IMR-90 (cell line): ENCODE measurements at regions not wholly inside any gene's neighbourhood (a gene's known extent, or its start where the extent isn't known, plus 50 kb on each side); places are given as distances from the start of the nearest gene placed in this dataset.

ENCODE experiments used
- ATAC-seq: fragments of 200-7000 bp; cut with Tn5 transposase; 2 replicates; pipeline ENCODE4 v1.9.1; 2020; ENCODE audit warnings: low read depth, mild to moderate bottlenecking, moderate library complexity
- BruUV-seq: library from RNA; stranded (reverse); fragments of 400-500 nt; replicated peaks from 2 replicates; lab custom pipeline; 2021; lab: Mats Ljungman, UMichigan
- CTCF ChIA-PET: fragments of 300-600 bp; formaldehyde crosslinking; extraction: SDS; loops from one replicate; lab custom pipeline; 2021; ENCODE audit warnings: antibody characterized with exemption; lab: Yijun Ruan, JAX
- POLR2A ChIA-PET: fragments of 300-600 bp; sonication (Branson Sonifier 250); formaldehyde crosslinking; loops from one replicate; lab custom pipeline; 2022; ENCODE audit warnings: antibody characterized with exemption; ENCODE audit not compliant: unreplicated experiment; lab: Charles Lee
- DNase-seq: peaks from one replicate; pipeline ENCODE4 v3.0.0; 2013
- H2AFZ ChIP-seq: replicated peaks from 2 replicates; pipeline ENCODE3; 2013; ENCODE audit warnings: low read length, mild to moderate bottlenecking; ENCODE audit not compliant: poor library complexity
- H2AK5ac ChIP-seq: 2 replicates; pipeline ENCODE4 v1.6.1; 2013; ENCODE audit warnings: low read depth, low read length, inconsistent platforms
- H2AK9ac ChIP-seq: replicated peaks from 2 replicates; pipeline ENCODE3; 2013; ENCODE audit warnings: mild to moderate bottlenecking, low read depth, low read length, moderate library complexity; ENCODE audit not compliant: poor library complexity
- H2BK120ac ChIP-seq: 2 replicates; pipeline ENCODE4 v1.6.1; 2013; ENCODE audit warnings: low read depth, low read length, inconsistent platforms
- H2BK15ac ChIP-seq: 3 replicates; pipeline ENCODE4 v1.6.1; 2013; ENCODE audit warnings: low read depth, low read length, inconsistent platforms
- H2BK20ac ChIP-seq: 2 replicates; pipeline ENCODE4 v1.6.1; 2013; ENCODE audit warnings: low read depth, mild to moderate bottlenecking, inconsistent platforms, low read length, moderate library complexity
- H2BK5ac ChIP-seq: 2 replicates; pipeline ENCODE4 v1.6.1; 2013; ENCODE audit warnings: mild to moderate bottlenecking, low read depth, low read length, inconsistent platforms; ENCODE audit not compliant: poor library complexity, severe bottlenecking
- H3K14ac ChIP-seq: replicated peaks from 2 replicates; pipeline ENCODE4 v1.6.1; 2013; ENCODE audit warnings: low read depth, low read length, inconsistent platforms
- H3K18ac ChIP-seq: 2 replicates; pipeline ENCODE4 v1.6.1; 2013; ENCODE audit warnings: low read depth, low read length, control low read depth
- H3K23ac ChIP-seq: 2 replicates; pipeline ENCODE4 v1.6.1; 2013; ENCODE audit warnings: low read depth, low read length, inconsistent platforms
- H3K27ac ChIP-seq: 2 replicates; pipeline ENCODE4 v1.5.1; 2013; ENCODE audit warnings: mild to moderate bottlenecking, control low read depth, low read length; ENCODE audit not compliant: insufficient read depth
- H3K27me3 ChIP-seq: 2 replicates; pipeline ENCODE4 v1.6.1; 2013; ENCODE audit warnings: low read length; ENCODE audit not compliant: control insufficient read depth, insufficient read depth
- H3K36me3 ChIP-seq: 2 replicates; pipeline ENCODE4 v1.6.1; 2013; ENCODE audit warnings: low read length, mixed read lengths; ENCODE audit not compliant: control insufficient read depth, insufficient read depth
- H3K4ac ChIP-seq: 2 replicates; pipeline ENCODE4 v1.6.1; 2013; ENCODE audit warnings: low read depth, low read length, inconsistent platforms
- H3K4me1 ChIP-seq: 2 replicates; pipeline ENCODE4 v1.6.1; 2013; ENCODE audit warnings: low read length, mixed read lengths; ENCODE audit not compliant: control insufficient read depth, insufficient read depth
- H3K4me2 ChIP-seq: 2 replicates; pipeline ENCODE4 v1.6.1; 2013; ENCODE audit warnings: low read depth, mild to moderate bottlenecking, control low read depth, low read length, moderate library complexity
- H3K4me3 ChIP-seq: 2 replicates; pipeline ENCODE4 v1.5.1; 2013; ENCODE audit warnings: low read depth, mild to moderate bottlenecking, control low read depth, low read length, moderate library complexity; ENCODE audit not compliant: insufficient read depth
- H3K56ac ChIP-seq: 2 replicates; pipeline ENCODE4 v1.6.1; 2013; ENCODE audit warnings: low read length, inconsistent platforms; ENCODE audit not compliant: insufficient read depth; ENCODE audit errors: extremely low read depth
- H3K79me1 ChIP-seq, 2 experiments: 2 replicates each; pipeline ENCODE4 v1.6.1; 2013; ENCODE audit warnings: low read length in 2 of 2, inconsistent platforms in 1 of 2, low read depth in 1 of 2
- H3K9ac ChIP-seq: 2 replicates; pipeline ENCODE4 v1.6.1; 2013; ENCODE audit warnings: low read depth, low read length, control low read depth
- H3K9me1 ChIP-seq: 2 replicates; pipeline ENCODE4 v1.6.1; 2013; ENCODE audit warnings: low read length, inconsistent platforms; ENCODE audit not compliant: insufficient read depth
- H3K9me3 ChIP-seq: 2 replicates; pipeline ENCODE4 v1.6.1; 2013; ENCODE audit warnings: low read length; ENCODE audit not compliant: control insufficient read depth, insufficient read depth
- H4K20me1 ChIP-seq: 2 replicates; pipeline ENCODE4 v1.6.1; 2013; ENCODE audit warnings: low read length, inconsistent platforms; ENCODE audit not compliant: insufficient read depth
- H4K5ac ChIP-seq: 2 replicates; pipeline ENCODE4 v1.6.1; 2013; ENCODE audit warnings: mild to moderate bottlenecking, low read depth, low read length, control low read depth
- H4K8ac ChIP-seq, 2 experiments: 2 replicates each; pipeline ENCODE4 v1.6.1; 2013; ENCODE audit warnings: low read depth in 2 of 2, low read length in 2 of 2, control low read depth in 1 of 2, inconsistent platforms in 1 of 2
- H4K91ac ChIP-seq: 2 replicates; pipeline ENCODE4 v1.6.1; 2013; ENCODE audit warnings: low read depth, low read length, inconsistent platforms; ENCODE audit not compliant: insufficient read depth
- BHLHE40 ChIP-seq: fragments of 150-350 bp; IDR thresholded peaks from 2 replicates; pipeline ENCODE4 v1.6.1; 2016; ENCODE audit warnings: mild to moderate bottlenecking, low read depth, low read length
- CEBPB ChIP-seq: IDR thresholded peaks from 2 replicates; pipeline ENCODE4 v1.6.1; 2012; ENCODE audit warnings: low read depth, low read length, improper control_type of control experiment
- CHD1 ChIP-seq: IDR thresholded peaks from 2 replicates; pipeline ENCODE4 v1.6.1; 2012; ENCODE audit warnings: low read depth, low read length, improper control_type of control experiment
- CTCF ChIP-seq: conservative IDR thresholded peaks from 2 replicates; pipeline ENCODE4 v1.5.1; 2012; ENCODE audit warnings: mild to moderate bottlenecking, low read depth, low read length, improper control_type of control experiment
- ELK1 ChIP-seq: fragments of 150-350 bp; IDR thresholded peaks from 2 replicates; pipeline ENCODE4 v1.6.1; 2016; ENCODE audit warnings: low read depth, mild to moderate bottlenecking, low read length, moderate library complexity, borderline replicate concordance
- FOS ChIP-seq: fragments of 150-350 bp; IDR thresholded peaks from 2 replicates; pipeline ENCODE4 v1.6.1; 2016; ENCODE audit warnings: low read depth, low read length
- MAFK ChIP-seq: IDR thresholded peaks from 2 replicates; pipeline ENCODE4 v1.6.1; 2012; ENCODE audit warnings: low read depth, low read length, improper control_type of control experiment
- MAZ ChIP-seq: IDR thresholded peaks from 2 replicates; pipeline ENCODE4 v1.6.1; 2012; ENCODE audit warnings: low read depth, mild to moderate bottlenecking, low read length, improper control_type of control experiment, moderate library complexity, borderline replicate concordance
- MXI1 ChIP-seq: IDR thresholded peaks from 2 replicates; pipeline ENCODE4 v1.6.1; 2012; ENCODE audit warnings: low read depth, mild to moderate bottlenecking, low read length, moderate library complexity, borderline replicate concordance
- NFE2L2 ChIP-seq: fragments of 150-350 bp; IDR thresholded peaks from 2 replicates; pipeline ENCODE4 v1.6.1; 2016; ENCODE audit warnings: low read depth, mild to moderate bottlenecking, low read length
- POLR2A ChIP-seq: IDR thresholded peaks from 2 replicates; pipeline ENCODE4 v1.6.1; 2012; ENCODE audit warnings: mild to moderate bottlenecking, low read depth, low read length
- RAD21 ChIP-seq: IDR thresholded peaks from 2 replicates; pipeline ENCODE4 v1.6.1; 2012; ENCODE audit warnings: low read length, improper control_type of control experiment
- RCOR1 ChIP-seq: IDR thresholded peaks from 2 replicates; pipeline ENCODE4 v1.6.1; 2012; ENCODE audit warnings: mild to moderate bottlenecking, low read length, improper control_type of control experiment; ENCODE audit not compliant: insufficient replicate concordance
- RFX5 ChIP-seq: IDR thresholded peaks from 2 replicates; pipeline ENCODE4 v1.8.0; 2012; ENCODE audit warnings: low read depth, mild to moderate bottlenecking, low read length, moderate library complexity
- SMC3 ChIP-seq: fragments of 150-350 bp; IDR thresholded peaks from 2 replicates; pipeline ENCODE4 v1.6.1; 2016; ENCODE audit warnings: low read depth, mild to moderate bottlenecking, antibody characterized with exemption, low read length, moderate library complexity
- USF2 ChIP-seq: fragments of 150-350 bp; IDR thresholded peaks from 2 replicates; pipeline ENCODE4 v1.6.1; 2017; ENCODE audit warnings: mild to moderate bottlenecking, antibody characterized with exemption, low read length, low read depth
- WGBS, 2 experiments: methylation state at CpG; one replicate each; pipeline versions ENCODE4 v1.1.5 to v1.1.7; 2013; ENCODE audit warnings: missing lambda C conversion rate in 2 of 2; ENCODE audit not compliant: insufficient read length in 1 of 2; ENCODE audit errors: extremely low coverage in 2 of 2; 5-methylcytosine and 5-hydroxymethylcytosine counted together
- dilution Hi-C: fragments of 300-500 bp; cut with HindIII; formaldehyde crosslinking; loops from one replicate; pipeline ENCODE4 v1.14.3; 2018; ENCODE audit warnings: low sequenced_read_pairs; ENCODE audit not compliant: unreplicated experiment
- in situ Hi-C: fragments of 300-500 bp; cut with MboI; formaldehyde crosslinking; loops from 3 replicates; pipeline ENCODE4 v1.14.3; 2019; ENCODE audit warnings: low sequenced_read_pairs, inconsistent platforms, mixed read lengths
- intact Hi-C: fragments of 100-400 bp; cut with micrococcal nuclease; formaldehyde crosslinking; loops from 2 replicates; pipeline ENCODE4 v1.10.0; 2022

- Histone ChIP-seq H3K9ac (no peak overlapping the region), H3K4me2 (no peak overlapping the region), H3K9me3 (no peaks in the 10 kb centered on the region; the same call in 1 of the 2 replicates), H2BK15ac (no peak overlapping the region), H3K4me3 (no peak overlapping the region), H3K4me1 (no peaks in the 10 kb centered on the region), H3K18ac (no peak overlapping the region), H2AK5ac (no peak overlapping the region), H3K9me1 (no peaks in the 10 kb centered on the region), H4K91ac (no peak overlapping the region), H2BK20ac (no peak overlapping the region), H3K27me3 (no peaks in the 10 kb centered on the region), H2BK120ac (no peak overlapping the region), H2AFZ (no peak overlapping the region), H3K36me3 (no peaks in the 10 kb centered on the region), H3K27ac (no peak overlapping the region), H3K23ac (no peak overlapping the region), H4K5ac (no peak overlapping the region), H3K79me1 (no peaks in the 10 kb centered on the region), H4K20me1 (no peaks in the 10 kb centered on the region), H3K4ac (no peak overlapping the region), H3K56ac (no peak overlapping the region), H2BK5ac (no peak overlapping the region), H4K8ac (no peak overlapping the region), H3K14ac (no peak overlapping the region), H2AK9ac (no peak overlapping the region)
- CTCF ChIA-PET: no interaction called here
- in situ Hi-C loops (no loop called here), dilution Hi-C loops (no loop called here), intact Hi-C loops (no loop called here)
- no TSS peak for BruUV-seq
- WGBS, 2 experiments: no CpG with 5 or more reads among the region's 3 CpGs
- DNase-seq (no peak), ATAC-seq (no peak)
- POLR2A ChIA-PET: interaction anchor here (0.6 kb wide), 1 partner anchor 997 kb away, joined by 3 read pairs; no protein-coding TSS in a partner anchor
- TF ChIP-seq USF2: no peak
- TF ChIP-seq CEBPB: no peak
- TF ChIP-seq NFE2L2: no peak
- TF ChIP-seq SMC3: no peak
- TF ChIP-seq MXI1: no peak
- no peak for TF ChIP-seq MAZ
- TF ChIP-seq RAD21: no peak
- no peak for TF ChIP-seq ELK1
- TF ChIP-seq RFX5: no peak
- TF ChIP-seq POLR2A: no peak
- no peak for TF ChIP-seq CHD1
- no peak for TF ChIP-seq RCOR1
- no peak for TF ChIP-seq FOS
- TF ChIP-seq MAFK: no peak
- TF ChIP-seq BHLHE40: no peak
- no peak for TF ChIP-seq CTCF
Measured at GRCh38 chr3:79902151-79902550, 134.4 kb upstream of the ROBO1 start.
